Keratinocyte (primary cell): ENCODE measurements at regions not wholly inside any gene's neighbourhood (a gene's known extent, or its start where the extent isn't known, plus 50 kb on each side); places are given as distances from the start of the nearest gene placed in this dataset.

ENCODE experiments used
- DNase-seq: peaks from one replicate; pipeline ENCODE4 v3.0.0-alpha.2; 2011; ENCODE audit warnings: low read depth, missing footprints, low spot score
- FAIRE-seq: peaks from 2 replicates; lab custom pipeline; 2011; peaks lifted over from hg19 to GRCh38; lab: Jason Lieb, UNC
- H2AFZ ChIP-seq: 2 replicates; pipeline ENCODE4 v1.6.0; 2012; ENCODE audit warnings: low read length, control low read depth, inconsistent platforms; ENCODE audit not compliant: control insufficient read depth
- H3K27ac ChIP-seq: 2 replicates; pipeline ENCODE4 v1.5.1; 2011; ENCODE audit warnings: low read length; ENCODE audit not compliant: control insufficient read depth, insufficient read depth
- H3K27me3 ChIP-seq: 3 replicates; pipeline ENCODE4 v1.6.0; 2011; ENCODE audit warnings: low read length; ENCODE audit not compliant: control insufficient read depth, insufficient read depth; ENCODE audit errors: extremely low read depth
- H3K36me3 ChIP-seq, 2 experiments: 2 replicates in 1 of 2; 3 replicates in 1 of 2; pipeline ENCODE4 v1.5.1; 2011; ENCODE audit warnings: low read length in 2 of 2, mild to moderate bottlenecking in 1 of 2; ENCODE audit not compliant: control insufficient read depth in 2 of 2, insufficient read depth in 2 of 2; ENCODE audit errors: extremely low read depth in 1 of 2
- H3K4me1 ChIP-seq: 3 replicates; pipeline ENCODE4 v1.5.1; 2011; ENCODE audit warnings: low read length; ENCODE audit not compliant: control insufficient read depth, insufficient read depth; ENCODE audit errors: extremely low read depth
- H3K4me2 ChIP-seq: 3 replicates; pipeline ENCODE4 v1.6.0; 2011; ENCODE audit warnings: low read depth, low read length; ENCODE audit not compliant: control insufficient read depth, insufficient read depth; ENCODE audit errors: extremely low read depth
- H3K4me3 ChIP-seq, 3 experiments: fragments of 200-600 bp in 1 of 3; sonication (generic) in 1 of 3; 2 replicates in 2 of 3; 3 replicates in 1 of 3; pipeline ENCODE4 v1.5.1; 2011 to 2016; ENCODE audit warnings: low read length in 3 of 3, mild to moderate bottlenecking in 3 of 3, control low read depth in 2 of 3, inconsistent platforms in 1 of 3, low read depth in 1 of 3, mixed read lengths in 1 of 3, mixed run types in 1 of 3, moderate library complexity in 1 of 3; ENCODE audit not compliant: control insufficient read depth in 2 of 3, insufficient read depth in 2 of 3; ENCODE audit errors: extremely low read depth in 1 of 3
- H3K79me2 ChIP-seq: 2 replicates; pipeline ENCODE4 v1.6.0; 2012; ENCODE audit warnings: low read length; ENCODE audit not compliant: control insufficient read depth, insufficient read depth
- H3K9ac ChIP-seq: 3 replicates; pipeline ENCODE4 v1.6.0; 2011; ENCODE audit warnings: low read length; ENCODE audit not compliant: control insufficient read depth, insufficient read depth; ENCODE audit errors: extremely low read depth
- H3K9me1 ChIP-seq: 3 replicates; pipeline ENCODE4 v1.6.0; 2011; ENCODE audit warnings: low read length; ENCODE audit not compliant: control insufficient read depth, insufficient read depth; ENCODE audit errors: extremely low read depth
- H3K9me3 ChIP-seq: 2 replicates; pipeline ENCODE4 v1.5.1; 2012; ENCODE audit warnings: low read depth, low read length; ENCODE audit not compliant: control insufficient read depth
- H4K20me1 ChIP-seq: 3 replicates; pipeline ENCODE4 v1.6.0; 2011; ENCODE audit warnings: low read length; ENCODE audit not compliant: control insufficient read depth, insufficient read depth; ENCODE audit errors: extremely low read depth
- CTCF ChIP-seq, 3 experiments: IDR thresholded peaks in 1 of 3; conservative IDR thresholded peaks in 1 of 3; optimal IDR thresholded peaks in 1 of 3; 2 replicates in 2 of 3; 3 replicates in 1 of 3; pipeline versions ENCODE3 to v1.5.1; 2011; ENCODE audit warnings: low read length in 3 of 3, mild to moderate bottlenecking in 3 of 3, moderate library complexity in 2 of 3, control low read depth in 1 of 3, inconsistent platforms in 1 of 3; ENCODE audit not compliant: insufficient read depth in 2 of 3; ENCODE audit errors: extremely low read depth in 1 of 3
- EZH2 ChIP-seq: IDR thresholded peaks from one replicate; pipeline ENCODE4 v1.6.1; 2012; ENCODE audit warnings: inconsistent platforms, mild to moderate bottlenecking, low read length, moderate library complexity
- dilution Hi-C: fragments of 300-500 bp; cut with MboI; formaldehyde crosslinking; loops from one replicate; pipeline ENCODE4 v1.7.0; 2020; ENCODE audit warnings: low sequenced_read_pairs; ENCODE audit not compliant: extremely low pct_ligation_motif_present

GRCh38 chr14:30389877-30390385, 169.0 kb upstream of the G2E3 start:
- no peak overlapping the region for H3K4me3 ChIP-seq
- no peak overlapping the region for H3K27ac ChIP-seq
- FAIRE-seq: no peak
- no peaks in the 10 kb centered on the region for H3K9me3 ChIP-seq
- no peaks in the 10 kb centered on the region for H4K20me1 ChIP-seq
- no peak overlapping the region for H3K9ac ChIP-seq
- H3K4me1 ChIP-seq: no peaks in the 10 kb centered on the region
- H3K27me3 ChIP-seq: no peaks in the 10 kb centered on the region
- dilution Hi-C loops: no loop called here
- no peak for TF ChIP-seq CTCF (optimal IDR thresholded peaks at IDR 0.05 in 1 of 3, IDR thresholded peaks at IDR 0.05 in 1 of 3, conservative IDR thresholded peaks at IDR 0.05 in 1 of 3; ENCODE audit: extremely low read depth in 1 of 3, insufficient read depth in 2 of 3, low read length in 3 of 3)
- no peak for TF ChIP-seq EZH2
- DNase-seq: no peak
- H3K4me2 ChIP-seq: no peak overlapping the region
- H3K9me1 ChIP-seq: no peaks in the 10 kb centered on the region
- H2AFZ ChIP-seq: no peak overlapping the region
- H3K79me2 ChIP-seq: no peaks in the 10 kb centered on the region
- H3K36me3 ChIP-seq: no peaks in the 10 kb centered on the region

DNA sequence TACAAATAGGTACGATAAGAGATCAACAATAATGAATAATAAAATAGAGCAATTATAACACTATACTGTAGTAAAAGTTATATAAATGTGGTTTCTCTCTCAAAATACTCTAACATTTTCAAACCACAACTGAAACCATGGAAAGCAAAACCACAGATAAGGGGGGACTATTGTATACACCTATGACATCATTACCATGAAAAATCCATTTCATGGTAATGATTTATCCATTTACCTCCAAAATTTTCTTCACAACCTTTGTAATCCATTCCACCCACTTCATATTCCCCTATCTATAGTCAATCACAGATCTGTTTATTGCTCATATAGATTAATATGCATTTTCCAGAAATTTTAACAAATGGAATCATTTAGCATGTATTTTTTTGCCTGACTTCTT, 163.9 kb upstream of the G2E3 start:
- Histone ChIP-seq H3K27me3 (no peaks in the 10 kb centered on the region), H3K9ac (no peak overlapping the region), H3K36me3 (no peaks in the 10 kb centered on the region), H3K79me2 (no peaks in the 10 kb centered on the region), H3K4me1 (no peaks in the 10 kb centered on the region), H3K9me1 (no peaks in the 10 kb centered on the region), H2AFZ (no peak overlapping the region), H3K9me3 (no peaks in the 10 kb centered on the region), H4K20me1 (no peaks in the 10 kb centered on the region), H3K27ac (no peak overlapping the region), H3K4me2 (no peak overlapping the region), H3K4me3 (no peak overlapping the region)
- FAIRE-seq (no peak), DNase-seq (no peak)
- dilution Hi-C loops: no loop called here
- no peak for TF ChIP-seq CTCF (optimal IDR thresholded peaks at IDR 0.05 in 1 of 3, IDR thresholded peaks at IDR 0.05 in 1 of 3, conservative IDR thresholded peaks at IDR 0.05 in 1 of 3; ENCODE audit: extremely low read depth in 1 of 3, insufficient read depth in 2 of 3, low read length in 3 of 3)
- TF ChIP-seq EZH2: no peak
